ENCODE measurements at regions not wholly inside any gene's neighbourhood (a gene's known extent, or its start where the extent isn't known, plus 50 kb on each side); places are given as distances from the start of the nearest gene placed in this dataset.

DNA sequence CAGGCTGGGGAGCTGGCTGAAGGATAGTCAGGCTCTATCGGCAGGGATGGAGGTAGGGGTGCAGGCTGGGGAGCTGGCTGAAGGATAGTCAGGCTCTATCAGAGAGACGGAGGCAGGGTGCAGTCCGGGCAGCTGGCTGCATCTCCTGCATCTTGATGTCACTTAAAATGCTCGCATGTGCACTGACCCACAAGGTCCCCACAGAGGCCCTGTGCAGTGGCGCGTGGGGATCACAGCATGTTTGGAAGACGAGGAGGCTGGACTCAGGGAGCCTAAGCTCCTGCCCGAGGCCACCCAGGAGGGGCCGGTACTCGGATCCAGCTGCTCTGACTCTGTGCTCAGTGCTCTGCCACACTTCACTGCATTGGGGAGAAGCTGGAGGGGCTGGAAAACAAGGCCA, 189.0 kb upstream of the HDAC4 start:
- no peak for DNase-seq
- intact Hi-C loops (cut with DNase I; ENCODE audit: low total_unique reads): no loop called here
- no peak overlapping the region for H3K27ac ChIP-seq
- H3K4me1 ChIP-seq: no peaks in the 10 kb centered on the region
- no peaks in the 10 kb centered on the region for H3K36me3 ChIP-seq
- H3K27me3 ChIP-seq: peaks cover 0 to 31% (median 0%) of the 10 kb centered on the region in 3 donors
- peaks cover 0 to 6% (median 0%) of the 10 kb centered on the region in 4 donors for H3K9me3 ChIP-seq
- no peak overlapping the region for H3K4me3 ChIP-seq
- TF ChIP-seq, protein P1, sequence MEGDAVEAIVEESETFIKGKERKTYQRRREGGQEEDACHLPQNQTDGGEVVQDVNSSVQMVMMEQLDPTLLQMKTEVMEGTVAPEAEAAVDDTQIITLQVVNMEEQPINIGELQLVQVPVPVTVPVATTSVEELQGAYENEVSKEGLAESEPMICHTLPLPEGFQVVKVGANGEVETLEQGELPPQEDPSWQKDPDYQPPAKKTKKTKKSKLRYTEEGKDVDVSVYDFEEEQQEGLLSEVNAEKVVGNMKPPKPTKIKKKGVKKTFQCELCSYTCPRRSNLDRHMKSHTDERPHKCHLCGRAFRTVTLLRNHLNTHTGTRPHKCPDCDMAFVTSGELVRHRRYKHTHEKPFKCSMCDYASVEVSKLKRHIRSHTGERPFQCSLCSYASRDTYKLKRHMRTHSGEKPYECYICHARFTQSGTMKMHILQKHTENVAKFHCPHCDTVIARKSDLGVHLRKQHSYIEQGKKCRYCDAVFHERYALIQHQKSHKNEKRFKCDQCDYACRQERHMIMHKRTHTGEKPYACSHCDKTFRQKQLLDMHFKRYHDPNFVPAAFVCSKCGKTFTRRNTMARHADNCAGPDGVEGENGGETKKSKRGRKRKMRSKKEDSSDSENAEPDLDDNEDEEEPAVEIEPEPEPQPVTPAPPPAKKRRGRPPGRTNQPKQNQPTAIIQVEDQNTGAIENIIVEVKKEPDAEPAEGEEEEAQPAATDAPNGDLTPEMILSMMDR (IDR thresholded peaks at IDR 0.05): no peak
- TF ChIP-seq POLR2A (IDR thresholded peaks at IDR 0.05) (no peak), EP300 (IDR thresholded peaks at IDR 0.05) (no peak), POLR2AphosphoS5 (IDR thresholded peaks at IDR 0.05) (no peak)
- 66 to 86% (median 80%) methylated on average over 10 of the region's 10 CpGs for WGBS, 5 donors

DNA sequence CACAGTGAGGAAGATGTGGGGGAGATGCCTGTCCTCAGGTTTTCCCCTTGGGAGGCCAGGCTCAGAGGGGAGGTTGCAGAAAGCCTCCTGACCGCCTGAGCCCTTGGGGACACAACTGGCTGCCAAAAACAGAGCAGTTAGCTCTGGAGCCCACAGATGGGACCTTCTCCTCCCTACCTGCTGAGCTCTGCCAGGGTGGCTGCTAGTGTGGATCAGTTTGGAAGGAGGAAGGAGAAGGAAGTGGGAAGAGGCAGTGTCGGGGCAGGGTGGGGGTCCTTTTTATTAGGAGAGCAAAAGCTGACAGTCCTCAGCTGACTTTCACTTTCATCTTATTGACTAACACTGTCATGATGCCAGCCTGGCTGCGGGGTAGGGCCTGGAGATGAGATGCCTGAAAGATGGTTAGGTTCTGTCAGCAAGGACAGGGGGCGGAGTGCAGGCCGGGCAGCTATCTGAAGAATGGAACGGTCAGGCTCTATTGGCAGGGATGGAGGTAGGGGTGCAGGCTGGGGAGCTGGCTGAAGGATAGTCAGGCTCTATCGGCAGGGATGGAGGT, 188.5 kb upstream of the HDAC4 start:
- Histone ChIP-seq H3K27ac (no peak overlapping the region), H3K4me3 (no peak overlapping the region), H3K27me3 (peaks cover 0 to 36% (median 0%) of the 10 kb centered on the region in 3 donors), H3K9me3 (peaks cover 0 to 6% (median 0%) of the 10 kb centered on the region in 4 donors), H3K36me3 (no peaks in the 10 kb centered on the region), H3K4me1 (no peaks in the 10 kb centered on the region)
- 76 to 83% (median 82%) methylated on average over 6 to 7 of the region's 7 CpGs for WGBS, 5 donors
- intact Hi-C loops (cut with DNase I; ENCODE audit: low total_unique reads): no loop called here
- TF ChIP-seq POLR2A (IDR thresholded peaks at IDR 0.05) (no peak), POLR2AphosphoS5 (IDR thresholded peaks at IDR 0.05) (no peak), EP300 (IDR thresholded peaks at IDR 0.05) (no peak)
- TF ChIP-seq, protein P1 (IDR thresholded peaks at IDR 0.05): no peak
- no peak for DNase-seq

DNA sequence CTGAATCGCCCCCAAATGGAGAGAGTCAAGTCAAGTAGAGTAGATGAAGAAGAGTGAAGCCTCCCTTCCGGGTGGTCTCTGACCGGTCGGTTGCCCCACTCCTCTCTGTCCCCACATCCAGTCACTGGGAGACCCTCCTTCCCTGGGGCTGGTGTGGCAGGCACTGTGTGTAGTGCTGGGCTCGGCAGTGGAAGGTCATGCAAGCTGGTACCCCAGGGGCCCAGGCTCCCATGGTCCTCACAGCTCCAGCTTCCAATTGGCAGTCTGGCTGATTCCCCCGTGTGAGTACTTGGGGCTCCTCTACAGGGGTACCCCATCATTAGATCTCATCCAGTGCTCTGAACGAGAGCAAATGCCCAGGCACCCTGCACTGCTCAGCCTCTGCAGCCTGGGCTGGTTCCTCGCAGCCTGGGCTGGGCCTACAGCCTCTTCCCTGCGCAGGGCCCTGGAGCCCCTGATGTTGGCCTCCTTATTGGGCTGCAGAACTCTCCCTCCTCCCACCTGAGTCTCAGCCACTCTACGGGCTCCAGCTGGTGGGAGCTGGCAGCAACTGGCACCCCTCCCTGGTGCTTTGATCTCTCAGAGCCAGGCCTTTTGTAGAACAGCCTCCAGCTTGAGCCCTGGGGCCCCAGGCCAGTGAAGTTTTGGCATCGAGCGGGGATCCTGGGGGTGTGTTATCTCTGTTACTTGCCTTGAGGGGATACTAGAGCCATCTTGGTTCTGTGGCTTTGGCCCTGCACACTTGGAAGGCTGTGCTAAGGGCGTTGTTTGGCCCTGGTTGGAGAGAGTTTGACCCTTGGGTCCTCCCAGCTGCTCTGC, 187.8 kb upstream of the HDAC4 start:
- intact Hi-C loops (cut with DNase I; ENCODE audit: low total_unique reads): no loop called here

DNA sequence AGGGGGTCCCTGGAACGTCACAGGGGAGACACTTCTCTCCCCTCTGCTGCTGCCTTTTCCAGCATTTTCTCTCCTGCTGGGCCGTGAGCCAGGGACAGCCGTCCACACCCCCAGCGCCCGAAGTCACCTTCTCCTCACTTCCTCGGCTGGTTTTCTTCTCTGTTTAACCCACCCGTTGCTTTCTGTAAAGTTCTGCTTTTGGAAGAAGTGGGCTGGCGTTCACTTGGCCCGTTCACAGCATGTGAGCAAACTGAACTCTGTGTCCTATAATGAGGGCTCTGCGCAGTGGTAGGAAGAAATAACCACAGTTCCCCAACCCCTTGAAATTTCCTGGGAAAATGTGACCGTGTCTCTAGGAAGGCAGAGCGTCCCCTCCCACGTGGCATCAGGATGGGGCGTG, 187.0 kb upstream of the HDAC4 start:
- DNase-seq: no peak

More for the DNA sequence above, 187.8 kb upstream of the HDAC4 start:
- H3K27ac ChIP-seq: no peak overlapping the region
- H3K27me3 ChIP-seq: peaks cover 0 to 42% (median 0%) of the 10 kb centered on the region in 3 donors
- H3K4me1 ChIP-seq: no peaks in the 10 kb centered on the region
- no peaks in the 10 kb centered on the region for H3K36me3 ChIP-seq
- peaks cover 0 to 6% (median 0%) of the 10 kb centered on the region in 4 donors for H3K9me3 ChIP-seq
- DNase-seq: no peak
- TF ChIP-seq POLR2AphosphoS5 (IDR thresholded peaks at IDR 0.05) (no peak), EP300 (IDR thresholded peaks at IDR 0.05) (no peak)
- TF ChIP-seq, protein P1 (IDR thresholded peaks at IDR 0.05): no peak
- 87 to 93% (median 88%) methylated on average over 12 to 13 of the region's 13 CpGs for WGBS, 5 donors
- H3K4me3 ChIP-seq: no peak overlapping the region

More for the DNA sequence above, 187.0 kb upstream of the HDAC4 start:
- peaks cover 0 to 6% (median 0%) of the 10 kb centered on the region in 4 donors for H3K9me3 ChIP-seq
- H3K27me3 ChIP-seq: peaks cover 0 to 42% (median 0%) of the 10 kb centered on the region in 3 donors
- intact Hi-C loops (cut with DNase I; ENCODE audit: low total_unique reads): no loop called here
- H3K27ac ChIP-seq: no peak overlapping the region
- WGBS, 5 donors: 65 to 75% (median 70%) methylated on average over 14 of the region's 14 CpGs
- no peak overlapping the region for H3K4me3 ChIP-seq
- H3K36me3 ChIP-seq: no peaks in the 10 kb centered on the region
- TF ChIP-seq, protein P1 (IDR thresholded peaks at IDR 0.05): no peak
- TF ChIP-seq POLR2AphosphoS5 (IDR thresholded peaks at IDR 0.05) (no peak), EP300 (IDR thresholded peaks at IDR 0.05) (no peak), POLR2A (IDR thresholded peaks at IDR 0.05) (no peak)
- no peaks in the 10 kb centered on the region for H3K4me1 ChIP-seq

Data from stomach (tissue), 8 donors.